ENCODE measurements at regions not wholly inside any gene's neighbourhood (a gene's known extent, or its start where the extent isn't known, plus 50 kb on each side); places are given as distances from the start of the nearest gene placed in this dataset.
"Not testable (repeated sequence)": the region's sequence is repeated elsewhere in the genome, so short reads cannot be mapped to it uniquely, and the experiment has no call there.

DNA sequence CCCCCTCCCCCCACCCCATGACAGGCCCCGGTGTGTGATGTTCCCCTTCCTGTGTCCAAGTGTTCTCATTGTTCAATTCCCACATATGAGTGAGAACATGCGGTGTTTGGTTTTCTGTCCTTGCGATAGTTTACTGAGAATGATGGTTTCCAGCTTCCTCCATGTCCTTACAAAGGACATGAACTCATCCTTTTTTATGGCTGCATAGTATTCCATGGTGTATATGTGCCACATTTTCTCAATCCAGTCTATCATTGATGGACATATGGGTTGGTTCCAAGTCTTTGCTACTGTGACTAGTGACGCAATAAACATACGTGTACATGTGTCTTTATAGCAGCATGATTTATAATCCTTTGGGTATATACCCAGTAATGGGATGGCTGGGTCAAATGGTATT is 95.6 kb downstream of the PRR15 start:
- TF ChIP-seq, protein P1, sequence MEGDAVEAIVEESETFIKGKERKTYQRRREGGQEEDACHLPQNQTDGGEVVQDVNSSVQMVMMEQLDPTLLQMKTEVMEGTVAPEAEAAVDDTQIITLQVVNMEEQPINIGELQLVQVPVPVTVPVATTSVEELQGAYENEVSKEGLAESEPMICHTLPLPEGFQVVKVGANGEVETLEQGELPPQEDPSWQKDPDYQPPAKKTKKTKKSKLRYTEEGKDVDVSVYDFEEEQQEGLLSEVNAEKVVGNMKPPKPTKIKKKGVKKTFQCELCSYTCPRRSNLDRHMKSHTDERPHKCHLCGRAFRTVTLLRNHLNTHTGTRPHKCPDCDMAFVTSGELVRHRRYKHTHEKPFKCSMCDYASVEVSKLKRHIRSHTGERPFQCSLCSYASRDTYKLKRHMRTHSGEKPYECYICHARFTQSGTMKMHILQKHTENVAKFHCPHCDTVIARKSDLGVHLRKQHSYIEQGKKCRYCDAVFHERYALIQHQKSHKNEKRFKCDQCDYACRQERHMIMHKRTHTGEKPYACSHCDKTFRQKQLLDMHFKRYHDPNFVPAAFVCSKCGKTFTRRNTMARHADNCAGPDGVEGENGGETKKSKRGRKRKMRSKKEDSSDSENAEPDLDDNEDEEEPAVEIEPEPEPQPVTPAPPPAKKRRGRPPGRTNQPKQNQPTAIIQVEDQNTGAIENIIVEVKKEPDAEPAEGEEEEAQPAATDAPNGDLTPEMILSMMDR (IDR thresholded peaks at IDR 0.05) = not testable (repeated sequence)
- TF ChIP-seq POLR2AphosphoS5, POLR2A (IDR thresholded peaks at IDR 0.05): not testable (repeated sequence)

All from stomach (tissue), 4 donors.